ENCODE measurements at regions not wholly inside any gene's neighbourhood (a gene's known extent, or its start where the extent isn't known, plus 50 kb on each side); places are given as distances from the start of the nearest gene placed in this dataset. TPM values are rescaled to one million over a fixed set of nuclear protein-coding genes. Genes with fewer than 3 reads are reported as not detected.
A peak's percentile ranks its signal among the peaks of the same experiment; 100 is the strongest.

DNA sequence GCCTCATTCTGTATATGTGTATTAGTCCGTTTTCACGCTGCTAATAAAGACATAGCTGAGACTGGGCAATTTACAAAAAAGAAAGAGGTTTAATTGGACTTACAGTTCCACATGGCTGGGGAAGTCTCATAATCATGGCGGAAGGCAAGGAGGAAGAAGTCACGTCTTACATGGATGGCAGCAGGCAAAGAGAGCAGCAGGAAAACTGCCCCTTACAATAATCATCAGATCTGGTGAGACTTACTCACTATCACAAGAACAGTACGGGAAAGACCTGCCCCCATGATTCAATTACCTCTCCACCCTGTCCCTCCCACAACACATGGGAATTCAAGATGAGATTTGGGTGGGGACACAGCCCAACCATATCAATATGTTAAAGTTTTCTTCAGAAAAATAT, 49.8 kb upstream of the GPBP1 start:
- no peak overlapping the region for H3K4me3 ChIP-seq
- no peaks in the 10 kb centered on the region for H3K36me3 ChIP-seq (ENCODE audit: control insufficient read depth, insufficient read depth, low read length)
- no peak overlapping the region for H2AFZ ChIP-seq (ENCODE audit: low read depth, low read length)
- CTCF ChIA-PET (ENCODE audit: low intra/inter-chr PET ratio): no interaction called here
- no peaks in the 10 kb centered on the region for H3K27me3 ChIP-seq (ENCODE audit: control insufficient read depth in 2 of 2, insufficient read depth in 2 of 2, low read length in 2 of 2)
- H3K27ac ChIP-seq (ENCODE audit: extremely low read depth, low read depth, low read length): no peak overlapping the region
- H3K4me2 ChIP-seq (ENCODE audit: insufficient read depth, low read length): no peak overlapping the region
- ATAC-seq: no peak
- in situ Hi-C loops (cut with MboI) (no loop called here), intact Hi-C loops (cut with micrococcal nuclease) (no loop called here)
- H3K79me2 ChIP-seq (ENCODE audit: control insufficient read depth, insufficient read depth, low read length): no peaks in the 10 kb centered on the region
- no peak for FAIRE-seq
- no peak overlapping the region for H3K9ac ChIP-seq (ENCODE audit: insufficient read depth in 1 of 2, low read depth in 2 of 2, low read length in 2 of 2)
- POLR2A ChIA-PET: no interaction called here
- H3K9me1 ChIP-seq (ENCODE audit: control insufficient read depth, insufficient read depth, low read length): no peaks in the 10 kb centered on the region
- H3K9me3 ChIP-seq (replicated peaks; ENCODE audit: control insufficient read depth, insufficient read depth, low read depth, low read length): 0 out of 2 replicates have a peak, but pooled peaks cover 5% of the 10 kb centered on the region
- no peaks in the 10 kb centered on the region for H3K4me1 ChIP-seq (replicated peaks in 1 of 2; ENCODE audit: control insufficient read depth in 2 of 2, insufficient read depth in 2 of 2, low read length in 2 of 2)
- BruUV-seq (replicated peaks): no TSS peak
- WGBS (ENCODE audit: insufficient coverage, low coverage, missing lambda C conversion rate): 24% methylated on average over 5 of the region's 5 CpGs
- TF ChIP-seq, protein P1, sequence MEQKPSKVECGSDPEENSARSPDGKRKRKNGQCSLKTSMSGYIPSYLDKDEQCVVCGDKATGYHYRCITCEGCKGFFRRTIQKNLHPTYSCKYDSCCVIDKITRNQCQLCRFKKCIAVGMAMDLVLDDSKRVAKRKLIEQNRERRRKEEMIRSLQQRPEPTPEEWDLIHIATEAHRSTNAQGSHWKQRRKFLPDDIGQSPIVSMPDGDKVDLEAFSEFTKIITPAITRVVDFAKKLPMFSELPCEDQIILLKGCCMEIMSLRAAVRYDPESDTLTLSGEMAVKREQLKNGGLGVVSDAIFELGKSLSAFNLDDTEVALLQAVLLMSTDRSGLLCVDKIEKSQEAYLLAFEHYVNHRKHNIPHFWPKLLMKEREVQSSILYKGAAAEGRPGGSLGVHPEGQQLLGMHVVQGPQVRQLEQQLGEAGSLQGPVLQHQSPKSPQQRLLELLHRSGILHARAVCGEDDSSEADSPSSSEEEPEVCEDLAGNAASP (IDR thresholded peaks at IDR 0.05): no peak
- TF ChIP-seq ZNF431 (CRISPR knock-in tag; IDR thresholded peaks at IDR 0.05): peak; percentile 97
- no peaks in the 10 kb centered on the region for H4K20me1 ChIP-seq (replicated peaks; ENCODE audit: control insufficient read depth, insufficient read depth, low read length)
- DNase-seq (ENCODE audit: extremely low read depth in 1 of 4, low spot score in 3 of 4): no peak

Small RNA genes lying in the stretch of these regions (small RNA-seq; reads per million reads assigned to genes)
- gene AC034244.1: not detected
